ENCODE measurements at regions not wholly inside any gene's neighbourhood (a gene's known extent, or its start where the extent isn't known, plus 50 kb on each side); places are given as distances from the start of the nearest gene placed in this dataset.

- intact Hi-C loops (cut with micrococcal nuclease) = no loop called here
- H3K4me1 Mint-ChIP-seq (ENCODE audit: low read depth) = peaks cover 23% of the 10 kb centered on the region
- H3K27ac Mint-ChIP-seq = no peak overlapping the region
- ChIA-PET CTCF (interaction anchor here (0.9 kb wide), 1 partner anchor 124 kb away, joined by 4 read pairs; no protein-coding TSS in a partner anchor), POLR2A (interaction anchor here (0.6 kb wide), 1 partner anchor 198 kb away, joined by 3 read pairs; the partner anchor contains the start of gene SGK1)
- ATAC-seq = no peak
- no peak overlapping the region for H3K4me3 Mint-ChIP-seq
- TF ChIP-seq, protein P1, sequence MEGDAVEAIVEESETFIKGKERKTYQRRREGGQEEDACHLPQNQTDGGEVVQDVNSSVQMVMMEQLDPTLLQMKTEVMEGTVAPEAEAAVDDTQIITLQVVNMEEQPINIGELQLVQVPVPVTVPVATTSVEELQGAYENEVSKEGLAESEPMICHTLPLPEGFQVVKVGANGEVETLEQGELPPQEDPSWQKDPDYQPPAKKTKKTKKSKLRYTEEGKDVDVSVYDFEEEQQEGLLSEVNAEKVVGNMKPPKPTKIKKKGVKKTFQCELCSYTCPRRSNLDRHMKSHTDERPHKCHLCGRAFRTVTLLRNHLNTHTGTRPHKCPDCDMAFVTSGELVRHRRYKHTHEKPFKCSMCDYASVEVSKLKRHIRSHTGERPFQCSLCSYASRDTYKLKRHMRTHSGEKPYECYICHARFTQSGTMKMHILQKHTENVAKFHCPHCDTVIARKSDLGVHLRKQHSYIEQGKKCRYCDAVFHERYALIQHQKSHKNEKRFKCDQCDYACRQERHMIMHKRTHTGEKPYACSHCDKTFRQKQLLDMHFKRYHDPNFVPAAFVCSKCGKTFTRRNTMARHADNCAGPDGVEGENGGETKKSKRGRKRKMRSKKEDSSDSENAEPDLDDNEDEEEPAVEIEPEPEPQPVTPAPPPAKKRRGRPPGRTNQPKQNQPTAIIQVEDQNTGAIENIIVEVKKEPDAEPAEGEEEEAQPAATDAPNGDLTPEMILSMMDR (IDR thresholded peaks at IDR 0.05) = no peak
- no peaks in the 10 kb centered on the region for H3K27me3 Mint-ChIP-seq
- no peaks in the 10 kb centered on the region for H3K9me3 Mint-ChIP-seq
- no peak for DNase-seq
- H3K36me3 Mint-ChIP-seq (ENCODE audit: low read depth) = no peaks in the 10 kb centered on the region
Observed at GRCh38 chr6:134516582-134516981, 198.7 kb upstream of the SGK1 start.

DNA sequence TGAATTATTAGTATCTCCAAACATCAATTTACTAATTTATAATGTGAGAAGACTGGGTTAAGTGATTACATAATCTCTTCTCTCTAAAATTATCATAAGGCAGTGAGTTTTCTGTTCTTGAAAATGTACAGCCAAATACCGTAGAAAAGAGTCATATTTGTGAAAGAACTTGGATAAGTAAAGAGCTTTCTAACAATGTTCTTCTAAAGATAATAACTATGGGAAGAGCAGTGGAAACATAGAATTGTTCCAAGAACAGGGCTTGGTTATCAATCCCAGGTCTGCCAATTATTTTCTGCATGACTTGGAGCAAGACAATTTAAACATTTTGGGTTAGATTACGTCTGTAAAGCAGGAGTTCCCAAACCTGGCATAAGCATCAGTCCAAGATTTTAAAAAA is 198.1 kb upstream of the SGK1 start:
- ATAC-seq = no peak
- TF ChIP-seq, protein P1 (IDR thresholded peaks at IDR 0.05) = no peak
- Mint-ChIP-seq H3K36me3 (ENCODE audit: low read depth) (no peaks in the 10 kb centered on the region), H3K9me3 (no peaks in the 10 kb centered on the region), H3K27me3 (no peaks in the 10 kb centered on the region), H3K27ac (no peak overlapping the region), H3K4me3 (no peak overlapping the region), H3K4me1 (ENCODE audit: low read depth) (peaks cover 17% of the 10 kb centered on the region)
- no peak for DNase-seq
- CTCF ChIA-PET = no interaction called here
- intact Hi-C loops (cut with micrococcal nuclease) = no loop called here
- POLR2A ChIA-PET = no interaction called here

DNA sequence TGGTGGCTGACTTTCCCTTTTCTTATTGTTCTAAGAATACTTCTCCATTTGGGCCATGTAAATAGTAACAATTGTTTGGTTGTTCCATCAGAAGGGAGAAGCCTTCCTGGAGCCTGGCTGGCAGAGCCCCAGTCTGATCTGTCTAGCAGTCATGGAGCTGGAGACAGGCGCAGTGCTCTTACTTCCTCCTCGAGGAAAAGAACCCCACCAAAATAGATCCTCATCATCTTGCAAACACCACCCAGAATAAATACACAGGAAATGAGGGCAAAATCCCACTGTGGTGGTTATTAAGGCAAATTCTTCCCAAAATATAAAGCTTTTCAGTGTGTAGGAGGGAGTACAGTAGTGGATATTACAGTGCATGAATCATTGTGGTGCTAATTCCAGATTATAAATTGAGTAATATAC is 195.1 kb upstream of the SGK1 start:
- intact Hi-C loops (cut with micrococcal nuclease) = no loop called here
- ATAC-seq (no peak), DNase-seq (no peak)
- Mint-ChIP-seq H3K36me3 (ENCODE audit: low read depth) (no peaks in the 10 kb centered on the region), H3K27me3 (no peaks in the 10 kb centered on the region), H3K4me1 (ENCODE audit: low read depth) (no peaks in the 10 kb centered on the region), H3K27ac (no peak overlapping the region), H3K4me3 (no peak overlapping the region), H3K9me3 (no peaks in the 10 kb centered on the region)
- TF ChIP-seq, protein P1 (IDR thresholded peaks at IDR 0.05) = no peak
- ChIA-PET CTCF (interaction anchor here (0.9 kb wide), 1 partner anchor 12 kb away, joined by 3 read pairs; no protein-coding TSS in a partner anchor), POLR2A (no interaction called here)

DNA sequence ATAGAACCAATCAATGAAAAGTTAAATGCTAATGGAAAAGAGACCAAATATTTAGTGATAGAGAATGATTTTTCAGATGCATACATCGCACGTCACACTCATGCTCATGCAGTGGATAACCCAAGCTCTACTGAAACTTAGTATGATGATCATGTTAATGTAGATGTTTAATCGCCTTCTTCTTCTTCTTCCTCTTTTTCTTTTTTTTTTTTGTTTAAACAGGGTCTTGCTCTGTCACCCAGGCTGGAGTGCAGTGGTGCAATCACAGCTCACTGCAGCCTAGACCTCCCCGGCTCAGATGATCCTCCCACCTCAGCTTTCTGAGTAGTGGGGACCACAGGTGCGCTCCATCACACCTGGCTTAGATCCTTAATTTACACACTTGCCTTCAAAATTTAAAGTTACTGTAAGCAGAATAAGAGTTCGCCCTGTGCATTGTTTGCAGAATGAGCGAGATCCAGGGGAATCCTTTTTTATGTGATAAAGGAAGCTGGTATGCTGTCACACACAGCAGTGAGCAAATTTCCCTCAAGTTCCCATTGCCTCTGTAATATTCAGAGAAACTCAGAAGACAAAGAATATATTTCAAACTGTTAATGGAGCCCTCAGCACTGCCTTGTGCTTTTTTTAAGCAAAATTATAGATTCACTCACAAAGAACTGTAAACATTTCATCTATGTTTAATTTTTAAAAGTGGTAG is 194.2 kb upstream of the SGK1 start:
- H3K4me1 Mint-ChIP-seq (ENCODE audit: low read depth) = no peaks in the 10 kb centered on the region
- intact Hi-C loops (cut with micrococcal nuclease) = no loop called here
- no peaks in the 10 kb centered on the region for H3K9me3 Mint-ChIP-seq
- no peaks in the 10 kb centered on the region for H3K36me3 Mint-ChIP-seq (ENCODE audit: low read depth)
- TF ChIP-seq, protein P1 (IDR thresholded peaks at IDR 0.05) = no peak
- ChIA-PET POLR2A (no interaction called here), CTCF (no interaction called here)
- H3K27ac Mint-ChIP-seq = no peak overlapping the region
- H3K4me3 Mint-ChIP-seq = no peak overlapping the region
- ATAC-seq (no peak), DNase-seq (no peak)
- no peaks in the 10 kb centered on the region for H3K27me3 Mint-ChIP-seq

- Mint-ChIP-seq H3K4me3 (no peak overlapping the region), H3K9me3 (no peaks in the 10 kb centered on the region), H3K4me1 (ENCODE audit: low read depth) (no peaks in the 10 kb centered on the region), H3K27me3 (no peaks in the 10 kb centered on the region), H3K36me3 (ENCODE audit: low read depth) (no peaks in the 10 kb centered on the region), H3K27ac (no peak overlapping the region)
- TF ChIP-seq, protein P1 (IDR thresholded peaks at IDR 0.05) = no peak
- no peak for DNase-seq
- no peak for ATAC-seq
- intact Hi-C loops (cut with micrococcal nuclease) = no loop called here
- CTCF ChIA-PET = interaction anchor here (1.1 to 1.7 kb wide), 2 partner anchors 130 to 312 kb away, joined by 3 to 4 read pairs; no protein-coding TSS in a partner anchor
- POLR2A ChIA-PET = interaction anchor here (0.7 kb wide), 1 partner anchor 12 kb away, joined by 3 read pairs; no protein-coding TSS in a partner anchor
Observed at GRCh38 chr6:134510920-134511319, 193.0 kb upstream of the SGK1 start.
